ENCODE measurements at regions not wholly inside any gene's neighbourhood (a gene's known extent, or its start where the extent isn't known, plus 50 kb on each side); places are given as distances from the start of the nearest gene placed in this dataset.

DNA sequence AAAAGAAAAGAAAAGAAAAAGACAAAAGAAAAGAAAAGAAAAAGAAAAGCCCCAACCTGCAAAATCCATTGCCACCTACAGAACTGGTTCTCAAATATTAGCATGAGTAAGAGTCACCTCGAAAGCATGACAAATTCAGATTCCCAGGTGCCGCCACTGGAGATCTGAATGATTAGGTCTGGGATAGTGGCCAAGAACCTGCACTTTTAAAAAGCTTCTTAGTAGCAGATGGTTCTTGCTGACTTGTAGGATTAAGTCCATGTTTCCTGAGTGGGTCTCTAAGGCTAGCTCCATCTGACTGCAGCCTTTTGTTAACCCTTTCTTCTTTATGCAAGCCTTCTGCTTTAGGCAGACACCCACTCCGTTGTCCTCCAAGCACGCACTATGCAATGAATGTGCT, 178.5 kb upstream of the CDH18 start:
- TF ChIP-seq ARNT (IDR thresholded peaks at IDR 0.05) (no peak), ELF4 (IDR thresholded peaks at IDR 0.05) (no peak), HDGF (IDR thresholded peaks at IDR 0.05; ENCODE audit: borderline replicate concordance) (no peak), SUZ12 (IDR thresholded peaks at IDR 0.05) (no peak), FOXK2 (IDR thresholded peaks at IDR 0.05) (no peak), FOXM1 (IDR thresholded peaks at IDR 0.05; ENCODE audit: borderline replicate concordance) (no peak), CTBP1 (IDR thresholded peaks at IDR 0.05; ENCODE audit: borderline replicate concordance) (no peak), ZNF384 (IDR thresholded peaks at IDR 0.05) (no peak), SP1 (IDR thresholded peaks at IDR 0.05) (no peak), BHLHE40 (IDR thresholded peaks at IDR 0.05; ENCODE audit: borderline replicate concordance) (no peak), LEF1 (IDR thresholded peaks at IDR 0.05; ENCODE audit: borderline replicate concordance) (no peak), TARDBP (IDR thresholded peaks at IDR 0.05) (no peak), PKNOX1 (IDR thresholded peaks at IDR 0.05) (no peak)
